HepG2 (cell line): ENCODE measurements at regions not wholly inside any gene's neighbourhood (a gene's known extent, or its start where the extent isn't known, plus 50 kb on each side); places are given as distances from the start of the nearest gene placed in this dataset.

Experiments
- MAZ ChIP-seq, 2 experiments: sonication (generic) in 1 of 2; formaldehyde crosslinking in 1 of 2; IDR thresholded peaks; 2 replicates each; pipeline versions ENCODE4 v1.5.0 to v1.6.1; 2012 to 2020; ENCODE audit warnings: low read depth in 2 of 2, mild to moderate bottlenecking in 2 of 2, borderline replicate concordance in 1 of 2, improper control_type of control experiment in 1 of 2, low read length in 1 of 2, missing genetic modification reagents in 1 of 2, moderate library complexity in 1 of 2
- RXRB ChIP-seq: IDR thresholded peaks from 2 replicates; pipeline ENCODE4 v1.6.1; 2016; ENCODE audit warnings: borderline replicate concordance, missing genetic modification reagents, missing compliant biosample characterization
- ZBTB8A ChIP-seq: sonication (generic); formaldehyde crosslinking; IDR thresholded peaks from 2 replicates; pipeline ENCODE4 v1.4.0; 2020; ENCODE audit warnings: mild to moderate bottlenecking, low read depth, missing genetic modification reagents, borderline replicate concordance
- ZHX2 ChIP-seq, 2 experiments: sonication (generic) in 1 of 2; formaldehyde crosslinking in 1 of 2; IDR thresholded peaks; 2 replicates each; pipeline versions ENCODE4 v1.6.1 to v1.9.0; 2014 to 2022; ENCODE audit warnings: antibody characterized with exemption in 1 of 2, borderline replicate concordance in 1 of 2, inconsistent platforms in 1 of 2, low read depth in 1 of 2, missing genetic modification reagents in 1 of 2
- TF ChIP-seq, protein P1 (sequence below): sonication (generic); formaldehyde crosslinking; IDR thresholded peaks from 2 replicates; pipeline ENCODE4 v1.8.0; 2022; ENCODE audit warnings: mild to moderate bottlenecking, missing genetic modification reagents, moderate library complexity

GRCh38 chr18:44520981-44521667, 159.6 kb upstream of the SETBP1 start (continued):
- no peak for TF ChIP-seq ZHX2 (IDR thresholded peaks at IDR 0.05; ENCODE audit: low read depth)
- no peak for TF ChIP-seq ZHX2 (CRISPR knock-in tag; IDR thresholded peaks at IDR 0.05; ENCODE audit: borderline replicate concordance)
- TF ChIP-seq RXRB (CRISPR knock-in tag), result no peak
- TF ChIP-seq ZBTB8A (CRISPR knock-in tag), result no peak
- TF ChIP-seq MAZ (IDR thresholded peaks at IDR 0.05; ENCODE audit: borderline replicate concordance, low read depth, low read length), result no peak
- TF ChIP-seq MAZ (CRISPR knock-in tag; IDR thresholded peaks at IDR 0.05; ENCODE audit: low read depth), result no peak
- TF ChIP-seq, protein P1, sequence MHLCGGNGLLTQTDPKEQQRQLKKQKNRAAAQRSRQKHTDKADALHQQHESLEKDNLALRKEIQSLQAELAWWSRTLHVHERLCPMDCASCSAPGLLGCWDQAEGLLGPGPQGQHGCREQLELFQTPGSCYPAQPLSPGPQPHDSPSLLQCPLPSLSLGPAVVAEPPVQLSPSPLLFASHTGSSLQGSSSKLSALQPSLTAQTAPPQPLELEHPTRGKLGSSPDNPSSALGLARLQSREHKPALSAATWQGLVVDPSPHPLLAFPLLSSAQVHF (CRISPR knock-in tag), result no peak
